ENCODE measurements at regions not wholly inside any gene's neighbourhood (a gene's known extent, or its start where the extent isn't known, plus 50 kb on each side); places are given as distances from the start of the nearest gene placed in this dataset.

DNA sequence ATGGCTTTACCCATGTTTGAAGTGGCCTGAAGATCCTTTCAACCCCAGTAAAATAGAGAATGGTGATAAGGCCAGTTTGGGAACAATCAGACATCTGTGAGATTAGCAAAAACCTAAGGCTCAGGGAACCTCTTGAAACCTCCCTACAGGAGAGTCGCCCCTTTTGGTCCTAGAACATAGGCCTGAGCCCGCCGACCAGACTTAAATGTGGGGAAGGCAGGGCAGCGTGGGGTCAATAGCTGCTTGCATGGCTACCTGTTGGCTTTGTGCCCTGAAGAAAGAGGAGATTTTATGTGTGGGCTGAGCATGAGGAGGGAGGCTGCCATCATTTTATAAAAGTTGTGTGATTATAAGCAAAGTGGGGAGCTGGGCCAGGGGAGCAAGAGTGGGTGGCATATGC, 97.6 kb upstream of the TBX20 start:
- Histone ChIP-seq H3K27ac (ENCODE audit: extremely low read depth, low read depth, low read length) (no peak overlapping the region), H3K4me2 (ENCODE audit: insufficient read depth, low read length) (no peak overlapping the region), H3K9ac (ENCODE audit: insufficient read depth in 1 of 2, low read depth in 2 of 2, low read length in 2 of 2) (no peak overlapping the region), H3K9me1 (ENCODE audit: control insufficient read depth, insufficient read depth, low read length) (no peaks in the 10 kb centered on the region), H3K9me3 (replicated peaks; ENCODE audit: control insufficient read depth, insufficient read depth, low read depth, low read length) (no peaks in the 10 kb centered on the region), H4K20me1 (replicated peaks; ENCODE audit: control insufficient read depth, insufficient read depth, low read length) (no peaks in the 10 kb centered on the region), H3K4me1 (replicated peaks in 1 of 2; ENCODE audit: control insufficient read depth in 2 of 2, insufficient read depth in 2 of 2, low read length in 2 of 2) (no peaks in the 10 kb centered on the region), H3K4me3 (no peak overlapping the region), H3K79me2 (ENCODE audit: control insufficient read depth, insufficient read depth, low read length) (no peaks in the 10 kb centered on the region), H3K36me3 (ENCODE audit: control insufficient read depth, insufficient read depth, low read length) (no peaks in the 10 kb centered on the region), H2AFZ (ENCODE audit: low read depth, low read length) (no peak overlapping the region), H3K27me3 (ENCODE audit: control insufficient read depth in 2 of 2, insufficient read depth in 2 of 2, low read length in 2 of 2) (no peaks in the 10 kb centered on the region)
- FAIRE-seq (no peak), ATAC-seq (no peak), DNase-seq (ENCODE audit: extremely low read depth in 1 of 4, low spot score in 3 of 4) (no peak)
- in situ Hi-C loops (cut with MboI) (no loop called here), intact Hi-C loops (cut with micrococcal nuclease) (no loop called here)
- no TSS peak for BruUV-seq (replicated peaks)
- ChIA-PET POLR2A (no interaction called here), CTCF (ENCODE audit: low intra/inter-chr PET ratio) (no interaction called here)
- WGBS (ENCODE audit: insufficient coverage, low coverage, missing lambda C conversion rate) = 0% methylated on average over 4 of the region's 4 CpGs
- TF ChIP-seq, protein P1, sequence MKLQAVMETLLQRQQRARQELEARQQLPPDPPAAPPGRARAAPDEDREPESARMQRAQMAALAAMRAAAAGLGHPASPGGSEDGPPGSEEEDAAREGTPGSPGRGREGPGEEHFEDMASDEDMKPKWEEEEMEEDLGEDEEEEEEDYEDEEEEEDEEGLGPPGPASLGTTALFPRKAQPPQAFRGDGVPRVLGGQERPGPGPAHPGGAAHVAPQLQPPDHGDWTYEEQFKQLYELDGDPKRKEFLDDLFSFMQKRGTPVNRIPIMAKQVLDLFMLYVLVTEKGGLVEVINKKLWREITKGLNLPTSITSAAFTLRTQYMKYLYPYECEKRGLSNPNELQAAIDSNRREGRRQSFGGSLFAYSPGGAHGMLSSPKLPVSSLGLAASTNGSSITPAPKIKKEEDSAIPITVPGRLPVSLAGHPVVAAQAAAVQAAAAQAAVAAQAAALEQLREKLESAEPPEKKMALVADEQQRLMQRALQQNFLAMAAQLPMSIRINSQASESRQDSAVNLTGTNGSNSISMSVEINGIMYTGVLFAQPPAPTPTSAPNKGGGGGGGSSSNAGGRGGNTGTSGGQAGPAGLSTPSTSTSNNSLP (IDR thresholded peaks at IDR 0.05; ENCODE audit: borderline replicate concordance, low read depth, low read length) = no peak
- TF ChIP-seq ZNF121 (CRISPR knock-in tag; conservative IDR thresholded peaks at IDR 0.05) (no peak), PHB (CRISPR knock-in tag; IDR thresholded peaks at IDR 0.05) (no peak), CHD4 (IDR thresholded peaks at IDR 0.05; ENCODE audit: insufficient read depth, insufficient replicate concordance, low read depth, low read length, poor library complexity, severe bottlenecking) (no peak), MED1 (CRISPR knock-in tag; IDR thresholded peaks at IDR 0.05; ENCODE audit: borderline replicate concordance) (no peak), NUFIP1 (IDR thresholded peaks at IDR 0.05; ENCODE audit: partially characterized antibody) (no peak), ZNF212 (CRISPR knock-in tag; IDR thresholded peaks at IDR 0.05) (no peak)
- TF ChIP-seq, protein P2, sequence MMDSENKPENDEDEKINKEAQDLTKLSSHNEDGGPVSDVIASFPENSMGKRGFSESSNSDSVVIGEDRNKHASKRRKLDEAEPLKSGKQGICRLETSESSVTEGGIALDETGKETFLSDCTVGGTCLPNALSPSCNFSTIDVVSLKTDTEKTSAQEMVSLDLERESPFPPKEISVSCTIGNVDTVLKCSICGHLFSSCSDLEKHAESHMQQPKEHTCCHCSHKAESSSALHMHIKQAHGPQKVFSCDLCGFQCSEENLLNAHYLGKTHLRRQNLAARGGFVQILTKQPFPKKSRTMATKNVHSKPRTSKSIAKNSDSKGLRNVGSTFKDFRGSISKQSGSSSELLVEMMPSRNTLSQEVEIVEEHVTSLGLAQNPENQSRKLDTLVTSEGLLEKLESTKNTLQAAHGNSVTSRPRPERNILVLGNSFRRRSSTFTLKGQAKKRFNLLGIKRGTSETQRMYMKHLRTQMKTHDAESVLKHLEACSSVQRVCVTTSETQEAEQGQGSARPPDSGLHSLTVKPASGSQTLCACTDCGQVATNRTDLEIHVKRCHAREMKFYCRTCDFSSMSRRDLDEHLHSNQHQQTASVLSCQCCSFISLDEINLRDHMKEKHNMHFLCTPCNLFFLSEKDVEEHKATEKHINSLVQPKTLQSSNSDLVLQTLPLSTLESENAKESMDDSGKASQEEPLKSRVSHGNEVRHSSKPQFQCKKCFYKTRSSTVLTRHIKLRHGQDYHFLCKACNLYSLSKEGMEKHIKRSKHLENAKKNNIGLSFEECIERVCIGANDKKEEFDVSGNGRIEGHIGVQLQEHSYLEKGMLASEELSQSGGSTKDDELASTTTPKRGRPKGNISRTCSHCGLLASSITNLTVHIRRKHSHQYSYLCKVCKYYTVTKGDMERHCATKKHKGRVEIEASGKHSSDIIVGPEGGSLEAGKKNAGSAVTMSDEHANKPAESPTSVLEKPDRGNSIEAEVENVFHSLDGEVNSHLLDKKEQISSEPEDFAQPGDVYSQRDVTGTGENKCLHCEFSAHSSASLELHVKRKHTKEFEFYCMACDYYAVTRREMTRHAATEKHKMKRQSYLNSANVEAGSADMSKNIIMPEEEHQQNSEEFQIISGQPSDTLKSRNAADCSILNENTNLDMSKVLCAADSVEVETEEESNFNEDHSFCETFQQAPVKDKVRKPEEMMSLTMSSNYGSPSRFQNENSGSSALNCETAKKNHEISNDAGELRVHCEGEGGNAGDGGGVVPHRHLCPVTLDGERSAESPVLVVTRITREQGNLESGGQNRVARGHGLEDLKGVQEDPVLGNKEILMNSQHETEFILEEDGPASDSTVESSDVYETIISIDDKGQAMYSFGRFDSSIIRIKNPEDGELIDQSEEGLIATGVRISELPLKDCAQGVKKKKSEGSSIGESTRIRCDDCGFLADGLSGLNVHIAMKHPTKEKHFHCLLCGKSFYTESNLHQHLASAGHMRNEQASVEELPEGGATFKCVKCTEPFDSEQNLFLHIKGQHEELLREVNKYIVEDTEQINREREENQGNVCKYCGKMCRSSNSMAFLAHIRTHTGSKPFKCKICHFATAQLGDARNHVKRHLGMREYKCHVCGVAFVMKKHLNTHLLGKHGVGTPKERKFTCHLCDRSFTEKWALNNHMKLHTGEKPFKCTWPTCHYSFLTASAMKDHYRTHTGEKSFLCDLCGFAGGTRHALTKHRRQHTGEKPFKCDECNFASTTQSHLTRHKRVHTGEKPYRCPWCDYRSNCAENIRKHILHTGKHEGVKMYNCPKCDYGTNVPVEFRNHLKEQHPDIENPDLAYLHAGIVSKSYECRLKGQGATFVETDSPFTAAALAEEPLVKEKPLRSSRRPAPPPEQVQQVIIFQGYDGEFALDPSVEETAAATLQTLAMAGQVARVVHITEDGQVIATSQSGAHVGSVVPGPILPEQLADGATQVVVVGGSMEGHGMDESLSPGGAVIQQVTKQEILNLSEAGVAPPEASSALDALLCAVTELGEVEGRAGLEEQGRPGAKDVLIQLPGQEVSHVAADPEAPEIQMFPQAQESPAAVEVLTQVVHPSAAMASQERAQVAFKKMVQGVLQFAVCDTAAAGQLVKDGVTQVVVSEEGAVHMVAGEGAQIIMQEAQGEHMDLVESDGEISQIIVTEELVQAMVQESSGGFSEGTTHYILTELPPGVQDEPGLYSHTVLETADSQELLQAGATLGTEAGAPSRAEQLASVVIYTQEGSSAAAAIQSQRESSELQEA (IDR thresholded peaks at IDR 0.05; ENCODE audit: low read depth) = no peak
- TF ChIP-seq, protein P3, sequence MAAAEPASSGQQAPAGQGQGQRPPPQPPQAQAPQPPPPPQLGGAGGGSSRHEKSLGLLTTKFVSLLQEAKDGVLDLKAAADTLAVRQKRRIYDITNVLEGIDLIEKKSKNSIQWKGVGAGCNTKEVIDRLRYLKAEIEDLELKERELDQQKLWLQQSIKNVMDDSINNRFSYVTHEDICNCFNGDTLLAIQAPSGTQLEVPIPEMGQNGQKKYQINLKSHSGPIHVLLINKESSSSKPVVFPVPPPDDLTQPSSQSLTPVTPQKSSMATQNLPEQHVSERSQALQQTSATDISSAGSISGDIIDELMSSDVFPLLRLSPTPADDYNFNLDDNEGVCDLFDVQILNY (CRISPR knock-in tag; IDR thresholded peaks at IDR 0.05) = no peak
- TF ChIP-seq, protein P4, sequence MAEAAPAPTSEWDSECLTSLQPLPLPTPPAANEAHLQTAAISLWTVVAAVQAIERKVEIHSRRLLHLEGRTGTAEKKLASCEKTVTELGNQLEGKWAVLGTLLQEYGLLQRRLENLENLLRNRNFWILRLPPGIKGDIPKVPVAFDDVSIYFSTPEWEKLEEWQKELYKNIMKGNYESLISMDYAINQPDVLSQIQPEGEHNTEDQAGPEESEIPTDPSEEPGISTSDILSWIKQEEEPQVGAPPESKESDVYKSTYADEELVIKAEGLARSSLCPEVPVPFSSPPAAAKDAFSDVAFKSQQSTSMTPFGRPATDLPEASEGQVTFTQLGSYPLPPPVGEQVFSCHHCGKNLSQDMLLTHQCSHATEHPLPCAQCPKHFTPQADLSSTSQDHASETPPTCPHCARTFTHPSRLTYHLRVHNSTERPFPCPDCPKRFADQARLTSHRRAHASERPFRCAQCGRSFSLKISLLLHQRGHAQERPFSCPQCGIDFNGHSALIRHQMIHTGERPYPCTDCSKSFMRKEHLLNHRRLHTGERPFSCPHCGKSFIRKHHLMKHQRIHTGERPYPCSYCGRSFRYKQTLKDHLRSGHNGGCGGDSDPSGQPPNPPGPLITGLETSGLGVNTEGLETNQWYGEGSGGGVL (CRISPR knock-in tag; IDR thresholded peaks at IDR 0.05) = no peak
